CD4-positive, alpha-beta T cell treated with Interleukin-17A for 1 hour (primary cell): ENCODE measurements at regions not wholly inside any gene's neighbourhood (a gene's known extent, or its start where the extent isn't known, plus 50 kb on each side); places are given as distances from the start of the nearest gene placed in this dataset.
"Not testable (repeated sequence)": the region's sequence is repeated elsewhere in the genome, so short reads cannot be mapped to it uniquely, and the experiment has no call there.

Experiments used
- DNase-seq: peaks from one replicate; pipeline ENCODE4 v3.0.0-alpha.2; 2020

- DNase-seq, result not testable (repeated sequence)
These were observed 84.1 kb upstream of the GPR39 start for GRCh38 chr2:132332345-132333033.

DNA sequence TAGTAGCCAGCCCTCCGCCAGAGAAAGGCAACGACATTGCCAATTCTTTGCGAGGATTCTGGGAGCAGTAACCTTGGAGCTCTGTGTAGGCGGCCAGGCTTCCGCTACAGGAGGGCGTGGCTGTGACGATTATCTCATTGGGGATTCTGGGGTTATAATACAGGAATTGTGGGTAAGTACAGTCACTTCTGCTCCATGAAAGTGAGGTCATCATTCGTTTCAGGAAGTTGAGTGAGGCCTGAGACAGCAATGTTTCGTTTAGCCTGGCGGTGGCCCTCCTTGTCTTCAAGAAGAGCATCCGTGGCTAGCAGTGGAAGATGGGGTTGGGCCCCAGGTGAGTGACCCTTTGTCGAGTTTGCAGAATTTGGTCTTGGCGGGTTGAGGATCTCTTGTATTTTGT lies 79.5 kb upstream of the GPR39 start:
- not testable (repeated sequence) for DNase-seq

DNA sequence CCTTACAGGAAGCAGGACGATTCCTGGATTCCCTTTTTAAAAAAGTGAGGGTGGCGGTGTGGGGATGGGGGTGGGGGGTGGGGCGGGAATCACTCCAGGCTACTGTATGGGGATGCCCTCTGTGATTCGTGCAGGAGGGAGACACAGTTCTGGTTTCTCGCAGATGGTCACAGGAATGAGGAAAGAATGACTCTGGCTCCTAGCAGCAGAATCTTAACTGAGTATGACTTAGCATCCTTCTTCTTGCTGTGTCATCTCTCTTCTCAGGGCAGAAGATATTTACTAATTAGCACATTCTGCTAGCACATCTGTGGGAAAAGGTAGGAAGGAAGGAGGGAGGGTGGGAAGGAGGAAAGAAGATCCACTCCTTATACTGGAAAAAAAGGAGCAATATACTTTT lies 78.8 kb upstream of the GPR39 start:
- not testable (repeated sequence) for DNase-seq

- not testable (repeated sequence) for DNase-seq
These were observed 69.4 kb upstream of the GPR39 start for GRCh38 chr2:132347041-132347780.

DNA sequence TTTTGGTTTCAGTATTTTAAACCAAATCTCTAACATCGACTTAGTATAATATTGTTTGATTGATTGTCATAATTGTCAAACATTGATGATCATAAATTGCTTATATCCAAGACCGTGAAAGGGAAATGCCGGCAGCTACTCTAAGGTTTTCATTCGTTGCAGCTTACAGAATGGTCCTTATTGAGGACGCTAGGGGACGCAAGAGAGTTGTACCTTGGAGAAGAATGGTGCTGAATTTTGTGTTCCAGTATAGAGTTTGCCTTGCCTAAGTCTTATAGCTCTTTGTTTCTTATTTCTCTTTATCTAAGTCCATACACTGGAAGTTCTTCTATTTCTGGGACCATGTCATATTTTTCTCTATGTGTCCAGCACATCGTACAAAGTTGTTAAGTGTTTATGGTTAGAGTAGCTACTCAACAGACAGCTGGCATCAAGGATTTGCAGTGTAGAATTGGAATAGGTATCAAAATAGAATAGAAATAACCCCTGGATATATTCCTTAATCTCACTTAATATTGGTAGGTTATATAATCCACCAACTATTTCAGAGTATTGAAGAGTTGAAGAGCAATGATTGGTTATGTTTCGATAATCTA lies 67.4 kb upstream of the GPR39 start:
- not testable (repeated sequence) for DNase-seq

DNA sequence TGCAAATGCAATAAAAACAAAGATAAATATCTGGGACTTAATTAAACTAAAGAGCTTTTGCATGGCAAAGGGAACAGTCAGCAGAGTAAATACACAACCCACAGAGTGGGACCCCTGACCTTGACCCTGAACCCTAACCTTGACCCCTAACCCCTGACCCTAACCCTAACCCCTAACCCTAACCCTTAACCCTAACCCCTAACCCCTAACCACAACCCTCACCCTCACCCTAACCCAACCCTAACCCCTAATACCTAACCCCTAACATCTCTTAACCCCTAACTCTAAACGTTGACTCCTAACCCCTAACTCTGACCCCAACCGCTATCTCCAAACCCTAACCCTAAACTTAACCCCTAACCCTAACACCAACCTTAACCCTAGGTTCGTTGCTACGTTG lies 64.9 kb upstream of the GPR39 start:
- not testable (repeated sequence) for DNase-seq

DNA sequence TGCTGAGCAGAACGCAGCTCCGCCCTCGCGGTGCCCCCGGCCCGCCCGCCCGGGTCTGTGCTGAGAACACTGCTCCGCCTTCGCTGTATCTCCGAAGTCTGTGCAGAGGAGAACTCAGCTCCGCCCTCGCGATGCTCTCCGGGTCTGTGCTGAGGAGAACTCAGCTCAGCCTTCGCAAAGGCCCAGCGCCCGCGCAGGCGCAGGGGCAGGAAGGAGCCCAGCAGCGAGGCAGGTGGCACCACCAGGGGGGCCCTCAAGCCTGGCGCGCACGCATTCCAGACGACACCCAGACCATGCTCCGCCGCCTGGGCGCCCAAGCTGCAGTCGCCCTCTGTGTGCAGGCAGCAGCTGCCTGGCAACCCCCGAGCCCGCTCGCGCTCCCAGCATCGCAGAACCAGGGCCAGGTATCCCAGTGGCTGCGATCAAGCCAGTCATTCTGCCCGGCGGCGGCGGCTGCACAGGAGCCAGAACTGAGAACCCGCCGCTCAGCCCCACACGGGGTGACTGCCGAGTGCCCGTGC lies 64.1 kb upstream of the GPR39 start:
- DNase-seq, result not testable (repeated sequence)

DNA sequence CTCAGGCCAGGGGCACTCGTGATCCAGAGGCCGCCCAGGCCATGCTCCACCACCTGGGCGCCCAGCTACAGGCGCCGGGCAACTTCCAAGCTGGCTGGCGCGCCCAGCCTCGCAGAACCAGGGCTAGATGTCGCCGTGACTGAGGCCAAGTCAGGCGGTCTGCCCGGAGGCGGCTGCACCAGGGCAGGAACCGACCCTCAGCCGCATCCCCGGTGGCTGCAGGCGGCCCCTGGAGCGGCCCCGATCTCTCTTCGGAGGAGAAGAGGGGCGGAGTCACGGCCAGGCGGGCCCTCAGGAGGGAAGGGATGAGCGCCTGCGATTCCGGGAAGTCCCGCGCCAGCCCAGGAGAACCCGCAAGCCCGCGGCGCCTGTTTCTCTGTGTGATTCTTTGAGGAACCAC lies 63.2 kb upstream of the GPR39 start:
- not testable (repeated sequence) for DNase-seq

- DNase-seq, result not testable (repeated sequence)
These were observed 55.6 kb upstream of the GPR39 start for GRCh38 chr2:132360964-132361363.

- not testable (repeated sequence) for DNase-seq
These were observed 55.1 kb upstream of the GPR39 start for GRCh38 chr2:132361498-132361897.

- not testable (repeated sequence) for DNase-seq
These were observed 53.3 kb upstream of the GPR39 start for GRCh38 chr2:132363352-132363751.

GRCh38 chr2:132365963-132366362 lies 50.6 kb upstream of the GPR39 start:
- not testable (repeated sequence) for DNase-seq

DNA sequence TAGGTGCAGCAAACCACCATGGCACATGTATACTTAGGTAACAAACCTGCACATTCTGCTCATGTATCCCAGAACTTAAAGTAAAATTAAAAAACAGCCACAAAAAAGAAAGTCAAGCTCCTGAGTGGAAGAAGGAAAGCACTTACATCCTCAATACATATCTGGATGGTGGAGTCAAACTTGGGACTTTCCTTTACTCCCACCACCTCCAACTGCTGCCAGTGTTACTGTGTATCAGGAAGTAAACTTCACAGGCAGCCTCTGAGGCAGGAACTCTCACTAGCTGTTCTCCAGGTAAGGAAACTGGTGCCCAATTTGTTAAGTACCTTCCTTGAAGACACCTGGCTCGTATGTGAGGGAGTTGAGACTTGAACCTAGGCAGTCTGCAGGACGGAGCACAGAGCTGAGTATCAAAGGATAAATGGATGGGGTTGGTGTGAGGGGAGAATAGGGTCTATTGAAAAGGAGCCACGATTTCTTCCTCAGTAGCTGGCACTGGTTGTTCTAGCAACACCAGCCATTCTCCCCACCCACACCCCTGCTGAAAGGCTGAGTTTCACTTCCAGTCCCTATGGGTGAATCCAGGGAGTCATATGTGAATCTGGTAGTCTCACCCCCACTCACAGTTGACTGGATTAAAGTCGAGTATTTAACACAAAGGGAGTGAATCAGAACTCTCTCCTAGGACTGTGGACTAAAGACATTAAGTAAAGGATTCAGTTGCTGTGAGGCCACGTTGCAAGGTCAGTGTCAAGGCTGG lies 50.0 kb upstream of the GPR39 start:
- DNase-seq, result no peak
